ENCODE measurements at regions not wholly inside any gene's neighbourhood (a gene's known extent, or its start where the extent isn't known, plus 50 kb on each side); places are given as distances from the start of the nearest gene placed in this dataset.

- TF ChIP-seq SIRT6 (IDR thresholded peaks at IDR 0.05; ENCODE audit: low read depth, low read length): no peak
These were observed 228.6 kb upstream of the IL12A start (continued) for GRCh38 chr3:159760046-159760445.

- ChIA-PET CTCF (ENCODE audit: low intra/inter-chr PET ratio) (no interaction called here), POLR2A (no interaction called here)
- in situ Hi-C loops (cut with MboI) (no loop called here), intact Hi-C loops (cut with micrococcal nuclease) (no loop called here)
- BruUV-seq (replicated peaks): no TSS peak
- FAIRE-seq (no peak), ATAC-seq (no peak), DNase-seq (ENCODE audit: extremely low read depth in 1 of 4, low spot score in 3 of 4) (no peak)
- TF ChIP-seq NFIC (IDR thresholded peaks at IDR 0.05) (no peak), ZNF79 (CRISPR knock-in tag; IDR thresholded peaks at IDR 0.05; ENCODE audit: low read depth) (no peak), SAFB (IDR thresholded peaks at IDR 0.05; ENCODE audit: borderline replicate concordance, low read depth, low read length) (no peak), HDAC1 (IDR thresholded peaks at IDR 0.05) (no peak), ZNF3 (CRISPR knock-in tag; IDR thresholded peaks at IDR 0.05) (no peak), TARDBP (IDR thresholded peaks at IDR 0.05) (no peak), ZBTB1 (CRISPR knock-in tag; IDR thresholded peaks at IDR 0.05; ENCODE audit: borderline replicate concordance, low read depth) (no peak), ZFP1 (CRISPR knock-in tag; IDR thresholded peaks at IDR 0.05) (no peak)
- Histone ChIP-seq H4K20me1 (replicated peaks; ENCODE audit: control insufficient read depth, insufficient read depth, low read length) (no peaks in the 10 kb centered on the region), H3K27ac (ENCODE audit: extremely low read depth, low read depth, low read length) (no peak overlapping the region), H3K4me2 (ENCODE audit: insufficient read depth, low read length) (no peak overlapping the region), H3K27me3 (ENCODE audit: control insufficient read depth in 2 of 2, insufficient read depth in 2 of 2, low read length in 2 of 2) (peaks cover 6 to 16% of the 10 kb centered on the region in 2 experiments; a peak in 4 of 5 replicates), H2AFZ (ENCODE audit: low read depth, low read length) (no peak overlapping the region), H3K9ac (ENCODE audit: insufficient read depth in 1 of 2, low read depth in 2 of 2, low read length in 2 of 2) (no peak overlapping the region), H3K9me1 (ENCODE audit: control insufficient read depth, insufficient read depth, low read length) (no peaks in the 10 kb centered on the region), H3K4me1 (replicated peaks in 1 of 2; ENCODE audit: control insufficient read depth in 2 of 2, insufficient read depth in 2 of 2, low read length in 2 of 2) (peaks cover 0 to 21% of the 10 kb centered on the region in 2 experiments; a peak in 2 of 5 replicates), H3K79me2 (ENCODE audit: control insufficient read depth, insufficient read depth, low read length) (no peaks in the 10 kb centered on the region), H3K9me3 (replicated peaks; ENCODE audit: control insufficient read depth, insufficient read depth, low read depth, low read length) (no peaks in the 10 kb centered on the region), H3K4me3 (no peak overlapping the region), H3K36me3 (ENCODE audit: control insufficient read depth, insufficient read depth, low read length) (no peaks in the 10 kb centered on the region)
- WGBS (ENCODE audit: insufficient coverage, low coverage, missing lambda C conversion rate): 0% methylated on average over 1 of the region's 1 CpG
These were observed 227.3 kb upstream of the IL12A start for GRCh38 chr3:159761369-159761768.
